IMR-90 (cell line): ENCODE measurements at regions not wholly inside any gene's neighbourhood (a gene's known extent, or its start where the extent isn't known, plus 50 kb on each side); places are given as distances from the start of the nearest gene placed in this dataset.

ENCODE experiments used
- FOS ChIP-seq: fragments of 150-350 bp; IDR thresholded peaks from 2 replicates; pipeline ENCODE4 v1.6.1; 2016; ENCODE audit warnings: low read depth, low read length
- POLR2A ChIP-seq: IDR thresholded peaks from 2 replicates; pipeline ENCODE4 v1.6.1; 2012; ENCODE audit warnings: mild to moderate bottlenecking, low read depth, low read length
- RAD21 ChIP-seq: IDR thresholded peaks from 2 replicates; pipeline ENCODE4 v1.6.1; 2012; ENCODE audit warnings: low read length, improper control_type of control experiment
- RCOR1 ChIP-seq: IDR thresholded peaks from 2 replicates; pipeline ENCODE4 v1.6.1; 2012; ENCODE audit warnings: mild to moderate bottlenecking, low read length, improper control_type of control experiment; ENCODE audit not compliant: insufficient replicate concordance
- TF ChIP-seq, protein P1 (sequence below): conservative IDR thresholded peaks from 2 replicates; pipeline ENCODE4 v1.5.1; 2012; ENCODE audit warnings: mild to moderate bottlenecking, low read depth, low read length, improper control_type of control experiment

DNA sequence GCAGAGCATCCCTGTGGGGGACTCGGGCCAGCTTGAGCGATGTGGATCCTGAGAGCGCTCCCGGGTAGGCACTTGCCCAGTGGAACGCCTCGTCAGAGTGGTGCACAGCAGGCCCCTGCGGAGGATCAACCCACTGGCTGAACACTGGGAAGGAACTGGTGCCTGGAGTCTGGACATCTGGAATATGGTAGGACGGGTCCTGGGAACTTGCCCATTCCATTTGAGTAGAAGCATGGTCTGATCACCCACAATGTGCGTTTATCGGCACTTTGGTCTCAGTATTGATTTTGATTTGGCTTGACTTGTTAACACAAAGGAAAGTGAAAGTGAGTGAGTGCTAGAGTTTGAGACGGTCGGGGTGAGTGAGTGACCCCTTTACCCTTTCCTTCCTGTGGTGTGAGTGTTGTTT lies 1336.2 kb upstream of the CHAC2 start:
- TF ChIP-seq, protein P1, sequence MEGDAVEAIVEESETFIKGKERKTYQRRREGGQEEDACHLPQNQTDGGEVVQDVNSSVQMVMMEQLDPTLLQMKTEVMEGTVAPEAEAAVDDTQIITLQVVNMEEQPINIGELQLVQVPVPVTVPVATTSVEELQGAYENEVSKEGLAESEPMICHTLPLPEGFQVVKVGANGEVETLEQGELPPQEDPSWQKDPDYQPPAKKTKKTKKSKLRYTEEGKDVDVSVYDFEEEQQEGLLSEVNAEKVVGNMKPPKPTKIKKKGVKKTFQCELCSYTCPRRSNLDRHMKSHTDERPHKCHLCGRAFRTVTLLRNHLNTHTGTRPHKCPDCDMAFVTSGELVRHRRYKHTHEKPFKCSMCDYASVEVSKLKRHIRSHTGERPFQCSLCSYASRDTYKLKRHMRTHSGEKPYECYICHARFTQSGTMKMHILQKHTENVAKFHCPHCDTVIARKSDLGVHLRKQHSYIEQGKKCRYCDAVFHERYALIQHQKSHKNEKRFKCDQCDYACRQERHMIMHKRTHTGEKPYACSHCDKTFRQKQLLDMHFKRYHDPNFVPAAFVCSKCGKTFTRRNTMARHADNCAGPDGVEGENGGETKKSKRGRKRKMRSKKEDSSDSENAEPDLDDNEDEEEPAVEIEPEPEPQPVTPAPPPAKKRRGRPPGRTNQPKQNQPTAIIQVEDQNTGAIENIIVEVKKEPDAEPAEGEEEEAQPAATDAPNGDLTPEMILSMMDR = no peak
- no peak for TF ChIP-seq RCOR1
- TF ChIP-seq POLR2A = no peak
- no peak for TF ChIP-seq RAD21
- TF ChIP-seq FOS = no peak
